IMR-90 (cell line): ENCODE measurements at regions not wholly inside any gene's neighbourhood (a gene's known extent, or its start where the extent isn't known, plus 50 kb on each side); places are given as distances from the start of the nearest gene placed in this dataset.

Experiments
- CEBPB ChIP-seq: IDR thresholded peaks from 2 replicates; pipeline ENCODE4 v1.6.1; 2012; ENCODE audit warnings: low read depth, low read length, improper control_type of control experiment
- MXI1 ChIP-seq: IDR thresholded peaks from 2 replicates; pipeline ENCODE4 v1.6.1; 2012; ENCODE audit warnings: low read depth, mild to moderate bottlenecking, low read length, moderate library complexity, borderline replicate concordance
- POLR2A ChIP-seq: IDR thresholded peaks from 2 replicates; pipeline ENCODE4 v1.6.1; 2012; ENCODE audit warnings: mild to moderate bottlenecking, low read depth, low read length
- RFX5 ChIP-seq: IDR thresholded peaks from 2 replicates; pipeline ENCODE4 v1.8.0; 2012; ENCODE audit warnings: low read depth, mild to moderate bottlenecking, low read length, moderate library complexity
- SMC3 ChIP-seq: fragments of 150-350 bp; IDR thresholded peaks from 2 replicates; pipeline ENCODE4 v1.6.1; 2016; ENCODE audit warnings: low read depth, mild to moderate bottlenecking, antibody characterized with exemption, low read length, moderate library complexity
- USF2 ChIP-seq: fragments of 150-350 bp; IDR thresholded peaks from 2 replicates; pipeline ENCODE4 v1.6.1; 2017; ENCODE audit warnings: mild to moderate bottlenecking, antibody characterized with exemption, low read length, low read depth
- TF ChIP-seq, protein P1 (sequence below): conservative IDR thresholded peaks from 2 replicates; pipeline ENCODE4 v1.5.1; 2012; ENCODE audit warnings: mild to moderate bottlenecking, low read depth, low read length, improper control_type of control experiment

- TF ChIP-seq USF2 (no peak), CEBPB (no peak), MXI1 (no peak), POLR2A (no peak), RFX5 (no peak), SMC3 (no peak)
- TF ChIP-seq, protein P1, sequence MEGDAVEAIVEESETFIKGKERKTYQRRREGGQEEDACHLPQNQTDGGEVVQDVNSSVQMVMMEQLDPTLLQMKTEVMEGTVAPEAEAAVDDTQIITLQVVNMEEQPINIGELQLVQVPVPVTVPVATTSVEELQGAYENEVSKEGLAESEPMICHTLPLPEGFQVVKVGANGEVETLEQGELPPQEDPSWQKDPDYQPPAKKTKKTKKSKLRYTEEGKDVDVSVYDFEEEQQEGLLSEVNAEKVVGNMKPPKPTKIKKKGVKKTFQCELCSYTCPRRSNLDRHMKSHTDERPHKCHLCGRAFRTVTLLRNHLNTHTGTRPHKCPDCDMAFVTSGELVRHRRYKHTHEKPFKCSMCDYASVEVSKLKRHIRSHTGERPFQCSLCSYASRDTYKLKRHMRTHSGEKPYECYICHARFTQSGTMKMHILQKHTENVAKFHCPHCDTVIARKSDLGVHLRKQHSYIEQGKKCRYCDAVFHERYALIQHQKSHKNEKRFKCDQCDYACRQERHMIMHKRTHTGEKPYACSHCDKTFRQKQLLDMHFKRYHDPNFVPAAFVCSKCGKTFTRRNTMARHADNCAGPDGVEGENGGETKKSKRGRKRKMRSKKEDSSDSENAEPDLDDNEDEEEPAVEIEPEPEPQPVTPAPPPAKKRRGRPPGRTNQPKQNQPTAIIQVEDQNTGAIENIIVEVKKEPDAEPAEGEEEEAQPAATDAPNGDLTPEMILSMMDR: no peak
These were observed 419.9 kb downstream of the PIK3C3 start for GRCh38 chr18:42374961-42375360.
